ENCODE measurements at regions not wholly inside any gene's neighbourhood (a gene's known extent, or its start where the extent isn't known, plus 50 kb on each side); places are given as distances from the start of the nearest gene placed in this dataset.

DNA sequence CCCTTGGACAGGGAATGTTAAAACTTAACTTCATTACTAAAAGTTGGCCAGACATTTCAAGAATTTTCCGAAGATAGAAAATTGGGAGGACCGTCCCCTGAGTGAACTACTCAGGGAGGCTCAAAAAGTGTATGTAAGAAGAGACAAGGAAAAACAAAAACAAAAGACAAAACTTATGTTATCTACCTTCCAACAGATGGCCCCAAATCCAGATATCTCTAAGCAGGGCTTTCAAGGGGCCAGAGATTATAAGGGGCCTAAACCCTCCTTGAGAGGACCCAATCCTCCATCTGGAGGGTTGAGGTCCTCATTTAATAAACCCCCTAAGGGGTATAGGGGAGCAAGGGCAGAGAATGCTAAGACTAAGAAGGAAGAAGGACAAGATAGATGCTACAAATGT, 203.6 kb downstream of the SH2D4B start:
- intact Hi-C loops (cut with micrococcal nuclease; ENCODE audit: unreplicated experiment) = no loop called here
- H3K36me3 ChIP-seq (ENCODE audit: insufficient read depth, low read length) = no peaks in the 10 kb centered on the region
- no peak overlapping the region for H3K4me3 ChIP-seq (ENCODE audit: low read depth, low read length, poor library complexity, severe bottlenecking)
- no peaks in the 10 kb centered on the region for H3K9me3 ChIP-seq (ENCODE audit: low read length)
- H4K20me1 ChIP-seq (ENCODE audit: insufficient read depth, low read length) = no peaks in the 10 kb centered on the region
- BruUV-seq (replicated peaks) = no TSS peak
- H2AFZ ChIP-seq (ENCODE audit: low read length) = no peak overlapping the region
- no peak overlapping the region for H3K27ac ChIP-seq (ENCODE audit: low read depth, low read length, poor library complexity, severe bottlenecking)
- CTCF ChIA-PET (ENCODE audit: unreplicated experiment) = no interaction called here
- POLR2A ChIA-PET = no interaction called here
- no peak for TF ChIP-seq EZH2phosphoT487 (IDR thresholded peaks at IDR 0.05; ENCODE audit: borderline replicate concordance, low read depth, low read length)
- TF ChIP-seq, protein P1, sequence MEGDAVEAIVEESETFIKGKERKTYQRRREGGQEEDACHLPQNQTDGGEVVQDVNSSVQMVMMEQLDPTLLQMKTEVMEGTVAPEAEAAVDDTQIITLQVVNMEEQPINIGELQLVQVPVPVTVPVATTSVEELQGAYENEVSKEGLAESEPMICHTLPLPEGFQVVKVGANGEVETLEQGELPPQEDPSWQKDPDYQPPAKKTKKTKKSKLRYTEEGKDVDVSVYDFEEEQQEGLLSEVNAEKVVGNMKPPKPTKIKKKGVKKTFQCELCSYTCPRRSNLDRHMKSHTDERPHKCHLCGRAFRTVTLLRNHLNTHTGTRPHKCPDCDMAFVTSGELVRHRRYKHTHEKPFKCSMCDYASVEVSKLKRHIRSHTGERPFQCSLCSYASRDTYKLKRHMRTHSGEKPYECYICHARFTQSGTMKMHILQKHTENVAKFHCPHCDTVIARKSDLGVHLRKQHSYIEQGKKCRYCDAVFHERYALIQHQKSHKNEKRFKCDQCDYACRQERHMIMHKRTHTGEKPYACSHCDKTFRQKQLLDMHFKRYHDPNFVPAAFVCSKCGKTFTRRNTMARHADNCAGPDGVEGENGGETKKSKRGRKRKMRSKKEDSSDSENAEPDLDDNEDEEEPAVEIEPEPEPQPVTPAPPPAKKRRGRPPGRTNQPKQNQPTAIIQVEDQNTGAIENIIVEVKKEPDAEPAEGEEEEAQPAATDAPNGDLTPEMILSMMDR (conservative IDR thresholded peaks at IDR 0.05; ENCODE audit: low read length) = no peak
- no peaks in the 10 kb centered on the region for H3K4me1 ChIP-seq (ENCODE audit: insufficient read depth, low read length, poor library complexity, severe bottlenecking)
- DNase-seq (ENCODE audit: low spot score) = no peak
- H3K79me2 ChIP-seq (ENCODE audit: insufficient read depth, low read depth, low read length) = no peaks in the 10 kb centered on the region
- no peaks in the 10 kb centered on the region for H3K9me2 ChIP-seq (ENCODE audit: insufficient read depth, low read length)
- no peak overlapping the region for H3K4me2 ChIP-seq (ENCODE audit: low read length)

DNA sequence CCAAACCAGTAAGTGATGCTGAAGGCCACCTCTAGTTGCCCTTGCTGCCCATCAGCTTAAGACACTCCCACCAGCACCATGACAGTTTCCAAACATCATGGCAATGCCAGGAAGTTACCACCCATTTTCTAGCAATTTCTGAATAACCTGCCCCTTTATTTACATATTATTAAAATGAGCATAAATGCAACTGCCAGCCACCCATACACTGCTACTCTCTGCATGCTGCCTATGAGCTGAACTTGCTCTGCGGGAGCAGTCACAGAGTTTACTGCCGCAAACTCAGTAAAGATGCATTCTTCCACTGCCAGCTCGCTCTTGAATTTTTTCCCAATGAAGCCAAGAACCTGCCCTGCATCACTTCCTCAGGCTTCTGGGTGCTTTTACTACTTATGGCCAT, 212.6 kb downstream of the SH2D4B start:
- no peak overlapping the region for H3K4me2 ChIP-seq (ENCODE audit: low read length)
- H3K9me3 ChIP-seq (ENCODE audit: low read length) = no peaks in the 10 kb centered on the region
- BruUV-seq (replicated peaks) = no TSS peak
- ChIA-PET POLR2A (no interaction called here), CTCF (ENCODE audit: unreplicated experiment) (no interaction called here)
- TF ChIP-seq EZH2phosphoT487 (IDR thresholded peaks at IDR 0.05; ENCODE audit: borderline replicate concordance, low read depth, low read length) = no peak
- TF ChIP-seq, protein P1 (conservative IDR thresholded peaks at IDR 0.05; ENCODE audit: low read length) = no peak
- no peaks in the 10 kb centered on the region for H3K79me2 ChIP-seq (ENCODE audit: insufficient read depth, low read depth, low read length)
- H3K4me1 ChIP-seq (ENCODE audit: insufficient read depth, low read length, poor library complexity, severe bottlenecking) = no peaks in the 10 kb centered on the region
- DNase-seq (ENCODE audit: low spot score) = no peak
- H3K36me3 ChIP-seq (ENCODE audit: insufficient read depth, low read length) = no peaks in the 10 kb centered on the region
- no peak overlapping the region for H3K27ac ChIP-seq (ENCODE audit: low read depth, low read length, poor library complexity, severe bottlenecking)
- intact Hi-C loops (cut with micrococcal nuclease; ENCODE audit: unreplicated experiment) = no loop called here
- no peaks in the 10 kb centered on the region for H4K20me1 ChIP-seq (ENCODE audit: insufficient read depth, low read length)
- no peak overlapping the region for H2AFZ ChIP-seq (ENCODE audit: low read length)
- no peak overlapping the region for H3K4me3 ChIP-seq (ENCODE audit: low read depth, low read length, poor library complexity, severe bottlenecking)
- H3K9me2 ChIP-seq (ENCODE audit: insufficient read depth, low read length) = no peaks in the 10 kb centered on the region

DNA sequence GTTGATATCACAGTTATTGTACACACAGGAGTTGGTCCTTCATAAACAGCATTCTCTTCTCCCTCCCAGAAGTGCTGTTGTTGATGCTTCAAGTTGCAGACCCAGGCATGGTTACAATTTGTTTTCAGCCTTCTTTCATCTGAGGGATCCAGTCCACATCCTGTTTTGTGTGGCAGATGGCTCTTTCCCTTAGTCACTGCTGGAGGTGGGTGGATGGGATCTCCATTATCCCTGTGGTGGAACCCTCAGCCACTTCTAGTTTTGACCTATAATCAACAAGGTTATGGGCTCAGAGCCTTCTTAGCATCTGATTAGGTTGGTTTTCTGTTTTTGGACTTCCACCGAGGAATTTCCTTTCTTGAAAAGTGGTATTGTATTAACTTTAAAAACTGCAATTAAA, 214.2 kb downstream of the SH2D4B start:
- H3K9me3 ChIP-seq (ENCODE audit: low read length) = no peaks in the 10 kb centered on the region
- no peaks in the 10 kb centered on the region for H4K20me1 ChIP-seq (ENCODE audit: insufficient read depth, low read length)
- H3K4me1 ChIP-seq (ENCODE audit: insufficient read depth, low read length, poor library complexity, severe bottlenecking) = no peaks in the 10 kb centered on the region
- no peak overlapping the region for H3K27ac ChIP-seq (ENCODE audit: low read depth, low read length, poor library complexity, severe bottlenecking)
- H3K79me2 ChIP-seq (ENCODE audit: insufficient read depth, low read depth, low read length) = no peaks in the 10 kb centered on the region
- no peak for TF ChIP-seq EZH2phosphoT487 (IDR thresholded peaks at IDR 0.05; ENCODE audit: borderline replicate concordance, low read depth, low read length)
- TF ChIP-seq, protein P1 (conservative IDR thresholded peaks at IDR 0.05; ENCODE audit: low read length) = no peak
- no peak overlapping the region for H3K4me2 ChIP-seq (ENCODE audit: low read length)
- ChIA-PET POLR2A (interaction anchor here (0.5 kb wide), 1 partner anchor 70 kb away, joined by 5 read pairs; no protein-coding TSS in a partner anchor), CTCF (ENCODE audit: unreplicated experiment) (no interaction called here)
- intact Hi-C loops (cut with micrococcal nuclease; ENCODE audit: unreplicated experiment) = no loop called here
- no peak for DNase-seq (ENCODE audit: low spot score)
- no peak overlapping the region for H2AFZ ChIP-seq (ENCODE audit: low read length)
- no peaks in the 10 kb centered on the region for H3K9me2 ChIP-seq (ENCODE audit: insufficient read depth, low read length)
- BruUV-seq (replicated peaks) = no TSS peak
- no peak overlapping the region for H3K4me3 ChIP-seq (ENCODE audit: low read depth, low read length, poor library complexity, severe bottlenecking)
- H3K36me3 ChIP-seq (ENCODE audit: insufficient read depth, low read length) = no peaks in the 10 kb centered on the region

All from OCI-LY7 (cell line).